Ovary (tissue), 7 donors: ENCODE measurements at regions not wholly inside any gene's neighbourhood (a gene's known extent, or its start where the extent isn't known, plus 50 kb on each side); places are given as distances from the start of the nearest gene placed in this dataset.

Experiments used
- DNase-seq, 5 donors: peaks; one replicate each; pipeline ENCODE4 v3.0.0-alpha.2; 2019 to 2020
- H3K27ac ChIP-seq, 2 donors: fragments of 200-600 bp; one replicate each; pipeline versions ENCODE4 v1.5.1 to v1.8.0; 2019 to 2022
- H3K27me3 ChIP-seq: fragments of 200-600 bp; one replicate; pipeline ENCODE4 v1.8.0; 2022
- H3K36me3 ChIP-seq: fragments of 200-600 bp; sonication (generic); one replicate; pipeline ENCODE4 v1.5.1; 2019
- H3K4me1 ChIP-seq: one replicate; pipeline ENCODE4 v1.8.1; 2013; ENCODE audit warnings: mild to moderate bottlenecking, moderate library complexity; ENCODE audit not compliant: insufficient read depth
- H3K4me3 ChIP-seq: fragments of 200-600 bp; sonication (generic); one replicate; pipeline ENCODE4 v1.5.1; 2017
- H3K9me3 ChIP-seq, 2 donors: fragments of 200-600 bp in 1 of 2; sonication (generic) in 1 of 2; one replicate each; pipeline versions ENCODE4 v1.5.1 to v1.8.1; 2013 to 2019; ENCODE audit warnings: mild to moderate bottlenecking in 1 of 2, moderate library complexity in 1 of 2
- CTCF ChIP-seq, 3 donors: fragments of 450-650 bp in 2 of 3; fragments of 200-600 bp in 1 of 3; IDR thresholded peaks; one replicate each; pipeline versions ENCODE4 v1.5.1 to v1.8.0; 2016 to 2022; ENCODE audit warnings: antibody characterized with exemption in 3 of 3, mild to moderate bottlenecking in 1 of 3
- EP300 ChIP-seq: sonication (generic); formaldehyde crosslinking; IDR thresholded peaks from one replicate; pipeline ENCODE4 v1.6.1; 2017; ENCODE audit warnings: antibody characterized with exemption
- POLR2A ChIP-seq: fragments of 450-650 bp; IDR thresholded peaks from one replicate; pipeline ENCODE4 v1.6.1; 2017; ENCODE audit warnings: antibody characterized with exemption, mild to moderate bottlenecking, moderate library complexity
- WGBS, 3 donors: extraction: QIAGEN DNeasy Blood & Tissue Kit in 1 of 3; methylation state at CpG; one replicate each; pipeline versions ENCODE4 v1.1.5 to v1.1.7; 2013 to 2017; 5-methylcytosine and 5-hydroxymethylcytosine counted together
- intact Hi-C, 4 donors: fragments of 100-400 bp; cut with DNase I; formaldehyde crosslinking; loops; one replicate each; pipeline versions ENCODE4 v1.11.0 to v1.15.1; 2022 to 2023
- donor health status: DM: no; HTN: no; CAD: no; lungs with moderate emphysema.
- donor health status: DM: no; HTN: no; CAD: no.
- donor health status: Bipolar disorder and iron deficiency.
- donor health status: DM: no; HTN: no; CAD: no.
- donor health status: DM: yes; HTN: yes; CAD: no.

GRCh38 chr11:116225236-116225635, 547.6 kb downstream of the BUD13 start:
- Histone ChIP-seq H3K4me1 (no peaks in the 10 kb centered on the region), H3K36me3 (no peaks in the 10 kb centered on the region), H3K4me3 (no peak overlapping the region), H3K27me3 (no peaks in the 10 kb centered on the region), H3K9me3 (no peaks in the 10 kb centered on the region), H3K27ac (no peak overlapping the region)
- intact Hi-C loops: no loop called here
- no peak for TF ChIP-seq CTCF (IDR thresholded peaks at IDR 0.05)
- TF ChIP-seq EP300: no peak
- no peak for TF ChIP-seq POLR2A
- no peak for DNase-seq
- 76 to 83% (median 80%) methylated on average over 6 of the region's 6 CpGs for WGBS, 3 donors

- no peaks in the 10 kb centered on the region for H3K27me3 ChIP-seq
- H3K27ac ChIP-seq: no peak overlapping the region
- no peak overlapping the region for H3K4me3 ChIP-seq
- TF ChIP-seq POLR2A: no peak
- no peak for TF ChIP-seq EP300
- no peak for TF ChIP-seq CTCF (IDR thresholded peaks at IDR 0.05)
- intact Hi-C loops: no loop called here
- 51 to 59% (median 56%) methylated on average over 5 of the region's 5 CpGs for WGBS, 3 donors
- no peaks in the 10 kb centered on the region for H3K36me3 ChIP-seq
- no peaks in the 10 kb centered on the region for H3K9me3 ChIP-seq
- no peak for DNase-seq
- H3K4me1 ChIP-seq: no peaks in the 10 kb centered on the region
Measured at GRCh38 chr11:116224889-116225200, 547.9 kb downstream of the BUD13 start.

- Histone ChIP-seq H3K36me3 (no peaks in the 10 kb centered on the region), H3K27ac (no peak overlapping the region), H3K4me3 (no peak overlapping the region), H3K4me1 (no peaks in the 10 kb centered on the region), H3K27me3 (no peaks in the 10 kb centered on the region), H3K9me3 (no peaks in the 10 kb centered on the region)
- DNase-seq: peak in 4 of 5 donors; percentile 18 to 37 (median 26)
- WGBS, 3 donors: 41 to 51% (median 42%) methylated on average over 10 of the region's 10 CpGs
- intact Hi-C loops: no loop called here
- no peak for TF ChIP-seq CTCF (IDR thresholded peaks at IDR 0.05)
- TF ChIP-seq EP300: no peak
- TF ChIP-seq POLR2A: no peak
Measured at GRCh38 chr11:116224154-116224888, 548.5 kb downstream of the BUD13 start.

GRCh38 chr11:116221351-116221750, 551.4 kb downstream of the BUD13 start:
- Histone ChIP-seq H3K9me3 (no peaks in the 10 kb centered on the region), H3K27ac (no peak overlapping the region), H3K27me3 (no peaks in the 10 kb centered on the region), H3K4me1 (no peaks in the 10 kb centered on the region), H3K4me3 (no peak overlapping the region), H3K36me3 (no peaks in the 10 kb centered on the region)
- intact Hi-C loops: no loop called here
- TF ChIP-seq POLR2A (no peak), CTCF (IDR thresholded peaks at IDR 0.05) (no peak), EP300 (no peak)
- WGBS, 3 donors: 64 to 73% (median 68%) methylated on average over 2 of the region's 2 CpGs
- no peak for DNase-seq
